GM18517 (cell line): ENCODE measurements at regions not wholly inside any gene's neighbourhood (a gene's known extent, or its start where the extent isn't known, plus 50 kb on each side); places are given as distances from the start of the nearest gene placed in this dataset.

ENCODE experiments used
- ATAC-seq: cut with Tn5 transposase; IDR thresholded peaks from one replicate; pipeline ENCODE4 v1.9.1; 2021; ENCODE audit warnings: mild to moderate bottlenecking, moderate library complexity; ENCODE audit not compliant: unreplicated experiment

DNA sequence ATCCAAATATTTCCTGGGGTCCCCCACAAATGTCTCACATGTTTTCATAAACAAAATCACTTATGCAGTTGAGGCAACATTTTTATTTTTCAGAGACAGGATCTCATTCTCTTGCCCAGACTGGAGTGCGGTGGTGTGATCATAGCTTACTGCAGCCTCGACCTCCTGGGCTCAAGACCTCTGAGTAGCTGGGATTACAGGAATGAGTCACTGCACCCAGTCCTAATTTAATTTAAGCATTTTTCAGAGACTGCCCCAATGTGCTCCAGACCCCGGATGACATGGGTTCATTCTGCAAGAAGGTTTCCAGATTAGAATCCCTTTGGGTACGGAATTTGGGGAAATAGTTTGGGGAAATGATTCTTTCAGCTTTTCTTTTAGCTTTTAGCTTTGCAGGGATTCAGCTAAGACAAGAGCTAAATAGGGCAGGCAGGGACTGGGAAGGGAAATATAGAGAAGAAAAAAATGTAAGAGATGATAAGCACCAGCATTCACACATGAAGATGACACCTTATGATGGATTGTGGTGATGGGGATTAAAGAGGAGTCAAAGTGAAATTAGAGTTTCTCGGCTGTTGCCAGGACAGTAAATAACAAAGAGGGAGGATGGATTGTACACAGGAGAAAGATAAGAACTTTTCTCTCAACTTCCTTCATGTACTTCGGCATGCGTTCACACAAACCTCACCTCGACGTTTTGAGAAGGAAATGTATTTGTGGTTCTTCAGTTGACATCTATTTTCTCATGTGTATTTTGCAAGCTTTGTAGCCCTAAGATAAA lies 169.4 kb upstream of the TAB2 start:
- no peak for ATAC-seq

- no peak for ATAC-seq
Measured at GRCh38 chr6:149149653-149150052, 167.9 kb upstream of the TAB2 start.

DNA sequence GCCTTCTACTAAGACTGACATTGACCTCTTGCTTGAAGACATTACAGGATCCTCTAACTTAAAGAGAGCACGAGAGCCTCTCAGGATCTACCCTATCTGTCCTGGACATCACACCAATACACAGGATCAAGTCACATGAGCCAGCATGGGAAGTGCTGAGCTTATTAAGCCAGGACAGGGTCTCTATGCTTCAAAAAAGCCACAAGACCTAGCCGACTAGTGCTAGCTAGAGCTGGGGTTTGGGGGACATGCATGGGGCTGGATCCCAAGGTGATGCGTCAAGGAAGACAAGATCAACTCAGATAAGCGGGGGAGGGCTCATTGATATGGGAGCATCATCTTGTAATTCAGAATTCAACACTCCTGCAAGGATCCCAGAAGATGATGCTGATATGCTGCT lies 167.2 kb upstream of the TAB2 start:
- no peak for ATAC-seq

DNA sequence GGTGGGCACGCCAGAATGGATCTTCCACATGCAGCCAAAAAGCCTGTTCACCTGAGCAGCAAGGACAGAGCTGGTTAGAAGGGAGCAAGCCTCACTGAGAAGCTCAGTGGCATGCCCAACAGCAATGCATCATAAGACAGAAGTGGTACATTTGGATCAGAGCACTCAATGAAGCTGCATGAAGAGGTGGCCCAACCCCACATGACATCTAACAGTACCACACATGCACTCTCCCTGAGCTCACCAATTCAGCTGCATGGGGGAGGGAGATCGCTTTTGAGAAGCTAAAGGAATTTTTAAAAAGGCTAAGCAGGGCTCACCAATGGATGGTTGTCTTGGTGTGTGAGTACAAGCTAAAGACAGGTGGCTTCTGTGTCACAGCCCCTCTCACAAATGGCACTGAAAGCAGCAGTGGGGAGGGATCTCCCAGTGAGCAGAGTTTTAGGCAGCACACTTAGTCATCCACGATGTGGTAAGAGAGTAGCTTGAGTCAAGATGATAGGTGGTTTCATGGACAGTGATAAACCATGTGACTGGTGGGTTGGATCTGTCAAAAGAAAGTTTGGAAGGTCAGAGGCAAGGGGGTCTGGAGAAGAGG lies 166.6 kb upstream of the TAB2 start:
- ATAC-seq: no peak

DNA sequence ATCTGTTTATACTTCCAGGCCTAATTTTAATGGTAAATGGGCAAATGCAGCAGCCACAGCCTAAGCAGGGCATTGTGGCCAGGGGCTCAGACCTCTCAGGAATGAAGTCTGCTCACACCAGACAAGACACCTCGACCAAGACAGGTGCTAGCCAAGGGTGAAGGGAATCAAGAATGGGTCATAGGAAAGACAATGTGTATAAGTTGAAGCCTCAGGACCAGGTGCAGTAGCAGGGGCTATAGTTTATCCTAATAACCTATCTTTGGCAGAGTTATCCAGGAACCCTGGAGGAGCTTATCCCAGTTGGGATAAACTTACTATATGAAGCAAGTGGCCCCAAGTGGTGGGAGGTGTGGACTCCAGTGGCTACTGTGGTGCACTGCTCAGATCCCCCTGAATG lies 165.0 kb upstream of the TAB2 start:
- no peak for ATAC-seq

- no peak for ATAC-seq
Measured at GRCh38 chr6:149153100-149153499, 164.4 kb upstream of the TAB2 start.

DNA sequence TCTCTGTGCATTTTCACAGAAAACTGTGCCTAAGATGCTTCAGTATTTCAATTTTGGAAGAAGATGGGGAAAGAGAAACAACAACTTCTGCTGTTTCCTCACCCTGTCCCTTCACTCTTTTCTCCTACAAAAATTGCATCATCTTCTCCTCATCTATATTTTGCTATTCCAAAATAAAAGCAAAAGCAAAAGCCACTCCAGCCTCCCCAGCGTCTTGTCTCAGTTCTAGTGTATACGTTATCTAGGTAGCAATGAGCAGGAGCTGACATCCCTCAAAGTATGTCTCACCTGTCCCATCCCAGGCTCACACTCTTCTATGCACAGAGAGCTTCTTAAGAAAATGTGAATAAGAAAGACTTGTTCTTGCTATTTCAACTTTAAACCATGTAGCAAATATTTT lies 163.8 kb upstream of the TAB2 start:
- no peak for ATAC-seq

DNA sequence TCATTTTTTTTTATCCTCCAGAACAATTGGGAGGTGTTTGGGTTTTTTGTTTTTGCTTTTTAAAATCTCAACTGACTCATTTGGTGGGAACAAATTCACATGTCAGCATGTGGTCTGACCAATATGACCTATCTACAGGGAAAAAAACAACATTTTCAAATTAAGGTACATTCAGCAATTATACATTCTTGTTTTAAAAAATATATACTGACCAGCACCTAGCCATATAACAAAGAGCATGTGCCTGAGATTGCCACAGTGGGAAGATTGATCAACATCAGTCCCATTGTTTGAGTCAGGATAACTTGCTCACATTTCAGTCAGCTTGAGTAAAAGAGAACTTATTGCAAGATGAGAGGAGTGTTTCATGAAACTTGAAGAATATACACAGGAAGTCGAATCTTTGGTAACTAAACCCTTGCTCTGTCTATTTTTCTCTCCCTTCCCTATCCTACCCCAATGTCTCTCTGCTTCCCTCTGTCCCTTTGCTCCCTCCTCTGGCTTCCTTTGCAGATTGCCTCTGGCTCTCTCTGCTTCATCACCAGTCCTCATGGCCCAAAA lies 163.2 kb upstream of the TAB2 start:
- ATAC-seq: no peak

DNA sequence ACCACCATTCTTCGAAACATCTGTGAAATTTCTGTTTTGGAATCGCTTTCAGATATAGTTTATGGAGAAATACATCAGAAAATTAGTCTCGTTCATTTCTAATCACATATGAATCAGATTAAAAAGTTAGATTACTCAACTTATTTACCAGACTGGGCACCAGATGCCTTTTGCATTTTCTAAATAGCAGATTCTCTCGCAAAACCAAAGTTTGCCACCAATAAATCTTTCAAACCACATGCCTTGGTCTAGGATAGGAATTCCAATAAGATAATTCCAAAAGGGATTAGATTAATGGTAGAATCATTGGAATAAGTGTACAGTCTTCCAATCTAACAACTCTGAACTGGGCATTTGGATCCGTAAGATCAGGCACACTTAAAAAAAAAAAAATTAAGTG lies 160.4 kb upstream of the TAB2 start:
- no peak for ATAC-seq

- ATAC-seq: no peak
Measured at GRCh38 chr6:149158076-149158475, 159.4 kb upstream of the TAB2 start.

DNA sequence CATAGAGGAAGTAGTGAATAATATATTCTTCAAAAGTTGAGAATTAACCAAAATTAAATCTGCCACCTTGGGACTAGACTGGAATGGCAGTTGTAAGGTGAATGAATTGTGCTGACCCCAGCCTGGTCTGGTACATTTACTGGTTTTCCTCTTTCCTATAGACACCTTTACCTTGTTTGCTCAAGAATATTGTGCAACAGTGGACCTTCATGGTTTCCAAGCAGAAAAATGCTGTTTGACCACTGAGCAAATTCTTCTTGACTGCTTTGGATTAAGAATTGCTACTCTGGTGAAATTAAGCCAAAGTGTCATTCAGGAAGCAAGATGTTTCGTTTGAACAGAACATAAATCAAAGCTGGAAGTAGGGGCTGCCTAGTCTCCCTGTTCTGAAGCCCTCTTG lies 156.6 kb upstream of the TAB2 start:
- no peak for ATAC-seq

DNA sequence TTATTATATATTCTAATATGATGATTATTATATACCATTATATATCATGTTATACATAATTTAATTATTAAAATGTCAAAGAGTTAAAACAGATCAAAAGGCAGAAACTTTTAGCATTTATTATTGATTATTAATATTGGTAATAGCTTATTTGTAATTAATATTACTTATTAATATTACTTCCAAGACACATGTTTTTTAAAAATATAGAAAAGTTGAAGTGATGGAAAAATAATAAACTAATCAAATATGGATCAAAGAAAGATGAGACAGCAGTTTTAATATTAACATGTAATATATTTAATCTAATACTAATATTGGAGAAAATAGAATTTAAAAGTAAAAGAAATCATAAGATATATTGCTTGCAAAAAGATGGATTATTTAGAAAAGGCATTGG lies 154.6 kb upstream of the TAB2 start:
- ATAC-seq: no peak

DNA sequence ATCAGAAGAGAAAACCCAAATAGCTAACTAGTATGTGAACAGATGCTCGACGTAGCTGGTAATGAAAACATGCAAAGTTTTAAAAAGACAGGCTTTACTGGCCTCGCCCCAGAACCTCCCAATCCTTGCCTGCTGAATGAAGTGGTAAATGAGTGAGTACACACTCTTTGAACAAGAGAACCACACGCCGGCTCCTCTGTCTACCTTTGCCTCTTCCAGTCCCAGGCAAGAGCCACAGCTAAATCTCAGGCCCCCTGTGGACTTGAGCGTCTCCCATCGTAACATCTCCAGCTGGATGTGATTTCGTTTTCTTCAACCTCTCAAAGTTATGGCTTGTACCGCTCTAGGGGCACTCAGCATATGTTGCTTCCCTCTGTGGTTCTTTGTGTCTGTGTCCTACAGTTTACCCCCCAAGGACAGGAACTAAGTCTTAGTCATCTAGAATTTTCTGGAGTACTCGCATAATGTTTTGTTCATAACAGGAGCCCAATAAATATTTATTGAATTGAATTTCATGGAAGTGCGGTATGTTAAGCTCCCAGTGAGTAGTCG lies 153.2 kb upstream of the TAB2 start:
- no peak for ATAC-seq

DNA sequence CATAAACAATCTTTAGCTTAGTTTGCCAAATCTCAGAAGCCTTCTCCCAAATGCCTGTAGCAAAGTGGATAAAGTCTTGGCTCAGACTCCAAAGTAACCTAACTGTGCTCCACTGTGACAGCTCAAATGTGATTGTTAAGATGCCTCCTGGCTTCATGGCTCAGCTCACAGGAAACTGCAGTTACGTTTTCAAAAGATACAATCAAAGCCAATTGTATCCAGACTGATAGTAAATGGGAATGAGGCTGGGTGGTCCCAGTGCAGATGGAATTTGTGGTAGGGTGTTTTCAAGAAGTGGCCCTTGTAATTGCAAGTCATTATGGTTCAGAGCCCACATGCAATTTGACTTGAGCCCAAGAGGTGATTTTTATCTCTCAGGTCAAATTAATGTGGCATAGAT lies 151.2 kb upstream of the TAB2 start:
- ATAC-seq: no peak

DNA sequence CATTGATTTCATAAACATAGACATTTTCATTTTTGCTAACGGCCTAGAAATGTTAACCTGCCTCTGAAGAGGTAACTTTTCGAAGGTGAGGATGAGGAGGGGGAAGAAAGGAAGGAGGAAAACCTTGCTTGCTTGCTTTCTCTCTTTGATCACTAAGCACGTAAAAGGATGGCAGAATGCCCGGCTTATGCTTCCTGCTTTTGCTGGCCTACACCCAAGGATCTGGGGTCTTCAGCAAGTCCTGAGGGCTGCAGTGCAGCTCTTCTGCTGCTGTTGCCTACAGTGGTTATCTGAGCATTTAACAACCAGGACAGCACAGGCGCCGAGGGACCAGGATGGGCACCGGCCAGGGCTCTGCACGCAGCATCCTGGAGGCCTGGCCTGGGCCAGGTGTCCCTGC lies 150.8 kb upstream of the TAB2 start:
- no peak for ATAC-seq

DNA sequence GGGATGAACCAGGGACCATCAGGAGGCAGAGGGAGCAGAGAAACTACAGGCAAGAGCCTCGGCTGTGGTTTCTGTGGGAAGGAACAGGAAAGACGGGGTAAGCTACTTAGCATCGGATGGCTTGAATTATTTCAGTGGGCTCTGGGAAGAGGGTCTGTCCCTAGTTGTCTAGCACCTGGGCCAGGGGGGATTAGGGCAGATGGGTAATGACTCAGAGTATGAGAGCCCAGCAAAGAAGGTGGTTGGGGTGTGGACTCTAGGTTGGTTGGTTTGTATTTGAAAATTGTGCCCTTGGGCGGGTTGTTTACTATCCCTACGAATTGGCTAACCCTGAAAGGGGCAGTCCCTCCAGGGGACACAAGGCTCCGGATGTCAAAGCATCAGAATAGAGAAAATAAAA lies 148.5 kb upstream of the TAB2 start:
- ATAC-seq: no peak

DNA sequence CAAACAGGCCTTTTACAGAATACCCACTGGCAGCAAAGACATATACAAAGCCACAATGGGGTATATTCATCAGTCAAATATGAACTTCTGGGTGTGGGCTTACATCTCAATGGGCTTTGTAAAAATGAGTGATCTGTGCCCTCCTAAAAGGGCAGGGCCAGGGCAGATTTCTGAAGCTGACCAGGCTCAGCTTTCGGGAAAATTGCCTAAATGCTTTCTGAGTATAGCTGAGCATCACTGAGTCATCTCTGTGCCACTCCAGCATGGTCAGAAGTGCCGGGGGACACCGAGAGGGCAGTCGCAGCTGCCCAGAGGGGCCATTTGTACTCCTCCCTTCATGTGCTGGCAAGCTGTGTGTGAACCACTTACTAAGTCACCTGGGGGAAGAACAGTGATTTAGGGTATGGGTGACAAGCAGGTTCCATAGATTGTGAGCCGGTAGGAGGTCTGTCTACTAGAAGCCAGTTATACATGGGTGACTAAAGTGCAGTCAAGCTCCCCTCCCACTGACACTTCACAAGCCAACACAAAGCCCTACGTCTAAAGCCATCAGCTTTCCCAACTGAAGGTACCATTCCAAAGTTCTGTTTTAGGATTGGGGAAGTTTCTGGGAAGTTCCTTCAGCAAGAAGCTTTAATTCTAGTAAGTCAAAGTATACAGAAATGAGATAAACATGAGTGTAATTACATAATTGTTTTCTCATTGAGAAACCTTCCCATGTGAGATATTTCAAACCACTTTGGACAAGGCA lies 147.6 kb upstream of the TAB2 start:
- no peak for ATAC-seq

GRCh38 chr6:149170564-149171452 lies 146.7 kb upstream of the TAB2 start:
- no peak for ATAC-seq

DNA sequence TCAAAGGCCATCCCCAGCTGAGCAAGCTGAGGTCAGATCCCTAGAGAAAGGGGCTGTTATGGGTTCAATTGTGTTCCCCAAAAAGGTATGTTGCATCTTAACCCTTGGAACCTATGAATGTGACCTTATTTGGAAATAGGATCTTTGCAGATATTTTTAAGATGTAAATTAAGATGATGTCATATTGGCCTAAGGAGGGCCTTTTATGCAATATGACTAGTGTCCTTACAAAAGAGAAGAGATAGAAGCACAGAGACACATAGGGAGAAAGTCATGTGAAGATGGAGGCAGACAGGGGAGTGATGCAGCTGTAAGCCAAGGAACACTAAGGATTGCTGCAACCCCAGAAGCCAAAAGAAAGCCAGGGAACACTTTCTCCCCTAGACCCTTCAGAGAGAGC lies 144.3 kb upstream of the TAB2 start:
- no peak for ATAC-seq

GRCh38 chr6:149174962-149175361 lies 142.6 kb upstream of the TAB2 start:
- ATAC-seq: no peak
